Spleen (tissue), 11 donors: ENCODE measurements at regions not wholly inside any gene's neighbourhood (a gene's known extent, or its start where the extent isn't known, plus 50 kb on each side); places are given as distances from the start of the nearest gene placed in this dataset.

ENCODE experiments used
- DNase-seq: peaks from one replicate; pipeline ENCODE4 v3.0.0-alpha.2; 2020
- H3K27ac ChIP-seq, 8 donors: fragments of 200-600 bp; sonication (generic) in 7 of 8; 1 replicate in 4 of 8; 2 replicates in 4 of 8; pipeline versions ENCODE4 v1.5.0 to v1.8.0; 2016 to 2021; ENCODE audit warnings: inconsistent platforms in 4 of 8, mild to moderate bottlenecking in 4 of 8, moderate library complexity in 1 of 8
- H3K27me3 ChIP-seq, 7 donors: fragments of 200-600 bp; sonication (generic) in 6 of 7; replicated peaks in 1 of 7; 1 replicate in 4 of 7; 2 replicates in 3 of 7; pipeline versions ENCODE4 v1.5.0 to v1.8.0; 2016 to 2021; ENCODE audit warnings: inconsistent platforms in 3 of 7, mild to moderate bottlenecking in 1 of 7
- H3K36me3 ChIP-seq, 6 donors: fragments of 200-600 bp; sonication (generic) in 5 of 6; 1 replicate in 4 of 6; 2 replicates in 2 of 6; pipeline versions ENCODE4 v1.5.0 to v1.8.0; 2016 to 2021; ENCODE audit warnings: inconsistent platforms in 2 of 6
- H3K4me1 ChIP-seq, 6 donors: fragments of 200-600 bp; sonication (generic) in 5 of 6; 1 replicate in 3 of 6; 2 replicates in 3 of 6; pipeline versions ENCODE4 v1.5.0 to v1.8.0; 2016 to 2021; ENCODE audit warnings: inconsistent platforms in 3 of 6
- H3K4me3 ChIP-seq, 8 donors: fragments of 200-600 bp; sonication (generic) in 7 of 8; 1 replicate in 4 of 8; 2 replicates in 4 of 8; pipeline versions ENCODE4 v1.5.0 to v1.8.0; 2016 to 2021; ENCODE audit warnings: inconsistent platforms in 4 of 8, mild to moderate bottlenecking in 4 of 8, moderate library complexity in 2 of 8
- H3K9me3 ChIP-seq, 8 donors: fragments of 200-600 bp; sonication (generic) in 7 of 8; 1 replicate in 4 of 8; 2 replicates in 4 of 8; pipeline versions ENCODE4 v1.5.0 to v1.8.0; 2016 to 2021; ENCODE audit warnings: inconsistent platforms in 4 of 8
- POLR2A ChIP-seq, 3 donors: fragments of 450-650 bp; IDR thresholded peaks; one replicate each; pipeline ENCODE4 v1.5.1; 2017; ENCODE audit warnings: antibody characterized with exemption in 3 of 3, mild to moderate bottlenecking in 1 of 3
- POLR2AphosphoS5 ChIP-seq, 3 donors: sonication (generic); formaldehyde crosslinking; IDR thresholded peaks; one replicate each; pipeline ENCODE4 v1.5.1; 2017; ENCODE audit warnings: antibody characterized with exemption in 3 of 3
- WGBS, 5 donors: extraction: QIAGEN DNeasy Blood & Tissue Kit in 3 of 5; methylation state at CpG; one replicate each; pipeline versions ENCODE4 v1.1.5 to v1.1.7; 2013 to 2018; 5-methylcytosine and 5-hydroxymethylcytosine counted together
- intact Hi-C: fragments of 100-400 bp; cut with DNase I; formaldehyde crosslinking; loops from one replicate; pipeline ENCODE4 v1.15.0; 2023; ENCODE audit warnings: low total_unique reads
- TF ChIP-seq, protein P1 (sequence below), 11 experiments: fragments of 200-600 bp in 7 of 11; fragments of 450-650 bp in 4 of 11; sonication (generic) in 4 of 11; IDR thresholded peaks in 8 of 11; conservative IDR thresholded peaks in 3 of 11; 1 replicate in 7 of 11; 2 replicates in 4 of 11; pipeline versions ENCODE4 v1.4.0 to v1.8.0; 2016 to 2021; ENCODE audit warnings: antibody characterized with exemption in 11 of 11, inconsistent platforms in 4 of 11, mild to moderate bottlenecking in 1 of 11
- donor health status: healthy with polysubstance abuse.
- donor health status: DM: no; HTN: no; CAD: no; lungs with moderate emphysema.
- donor health status: DM: no; HTN: no; CAD: no.
- donor health status: Bipolar disorder and iron deficiency.
- donor health status: healthy.
- donor health status: DM: no; HTN: no; CAD: no.
- donor health status: DM: yes; HTN: yes; CAD: no.

DNA sequence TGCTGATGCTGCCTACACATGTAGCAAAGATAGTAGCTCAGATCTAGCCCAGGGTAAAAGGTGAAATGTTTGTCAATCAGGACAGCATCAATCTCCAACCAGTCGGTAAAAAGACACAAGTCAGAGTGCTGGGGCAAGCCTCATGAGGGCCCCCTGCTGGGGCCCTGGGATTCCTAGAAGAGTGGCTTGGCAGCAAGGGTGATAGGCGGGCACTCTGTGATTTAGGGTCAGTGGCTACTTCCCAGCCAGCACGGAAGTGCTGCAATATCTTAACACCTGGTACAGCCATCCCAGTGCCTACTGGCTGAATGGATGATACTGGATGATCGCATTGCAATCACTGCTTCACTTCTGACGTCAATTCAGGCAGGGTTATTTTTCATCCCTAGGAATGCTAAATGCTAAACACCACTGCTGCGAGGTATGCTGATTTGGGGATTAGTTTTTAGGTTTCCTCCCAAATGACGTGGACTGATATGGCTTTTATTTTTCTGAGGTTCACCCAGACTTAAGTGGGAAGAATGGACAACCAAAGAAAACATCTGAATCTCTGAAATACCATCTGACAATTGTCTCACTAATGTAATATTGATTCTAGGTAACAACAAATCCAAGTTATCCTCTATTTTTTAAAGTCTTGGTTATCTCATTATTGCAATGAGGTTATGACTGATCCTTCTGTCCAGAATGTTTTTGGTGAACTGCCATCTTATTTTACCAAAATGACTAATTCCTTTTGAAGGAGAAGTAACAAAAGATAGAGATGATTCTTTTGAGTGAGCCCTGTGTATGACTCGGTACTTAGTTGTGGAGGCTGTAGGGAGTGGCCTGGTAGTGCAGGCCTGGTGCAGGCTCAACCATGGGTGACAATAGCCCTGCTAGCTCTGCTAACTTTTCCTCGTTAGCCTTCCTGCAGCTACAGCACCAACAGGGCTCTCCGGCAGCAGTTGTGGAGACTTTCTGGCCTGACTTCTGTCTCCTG lies 432.5 kb downstream of the FGF9 start:
- TF ChIP-seq POLR2AphosphoS5 (IDR thresholded peaks at IDR 0.05) (no peak), POLR2A (IDR thresholded peaks at IDR 0.05) (no peak)
- TF ChIP-seq, protein P1, sequence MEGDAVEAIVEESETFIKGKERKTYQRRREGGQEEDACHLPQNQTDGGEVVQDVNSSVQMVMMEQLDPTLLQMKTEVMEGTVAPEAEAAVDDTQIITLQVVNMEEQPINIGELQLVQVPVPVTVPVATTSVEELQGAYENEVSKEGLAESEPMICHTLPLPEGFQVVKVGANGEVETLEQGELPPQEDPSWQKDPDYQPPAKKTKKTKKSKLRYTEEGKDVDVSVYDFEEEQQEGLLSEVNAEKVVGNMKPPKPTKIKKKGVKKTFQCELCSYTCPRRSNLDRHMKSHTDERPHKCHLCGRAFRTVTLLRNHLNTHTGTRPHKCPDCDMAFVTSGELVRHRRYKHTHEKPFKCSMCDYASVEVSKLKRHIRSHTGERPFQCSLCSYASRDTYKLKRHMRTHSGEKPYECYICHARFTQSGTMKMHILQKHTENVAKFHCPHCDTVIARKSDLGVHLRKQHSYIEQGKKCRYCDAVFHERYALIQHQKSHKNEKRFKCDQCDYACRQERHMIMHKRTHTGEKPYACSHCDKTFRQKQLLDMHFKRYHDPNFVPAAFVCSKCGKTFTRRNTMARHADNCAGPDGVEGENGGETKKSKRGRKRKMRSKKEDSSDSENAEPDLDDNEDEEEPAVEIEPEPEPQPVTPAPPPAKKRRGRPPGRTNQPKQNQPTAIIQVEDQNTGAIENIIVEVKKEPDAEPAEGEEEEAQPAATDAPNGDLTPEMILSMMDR (IDR thresholded peaks at IDR 0.05 in 8 of 11, conservative IDR thresholded peaks at IDR 0.05 in 3 of 11), result peak in 1 of 11 experiments; percentile 7
- intact Hi-C loops, result no loop called here

DNA sequence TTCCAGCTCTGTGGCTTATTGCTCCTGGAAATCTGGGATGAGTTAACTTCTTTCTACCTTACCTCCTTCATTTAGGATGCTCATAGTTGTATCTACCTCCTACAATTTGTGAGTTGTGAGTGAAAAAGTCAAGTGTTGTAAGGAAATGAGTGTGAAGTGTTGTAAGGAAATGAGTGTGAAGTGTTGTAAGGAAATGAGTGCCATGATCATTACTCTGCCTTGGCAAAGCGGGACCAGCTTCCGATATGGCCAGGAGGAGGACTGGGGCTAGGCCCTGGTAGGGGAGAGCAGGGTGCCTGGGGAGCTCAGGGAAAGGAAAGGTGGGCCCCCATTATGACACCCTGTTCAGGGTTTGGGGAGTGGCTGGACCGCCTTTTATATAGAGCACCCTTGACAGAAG lies 435.2 kb downstream of the FGF9 start:
- Histone ChIP-seq H3K4me1 (peaks cover 0 to 8% (median 2%) of the 10 kb centered on the region in 6 donors), H3K36me3 (no peaks in the 10 kb centered on the region), H3K4me3 (no peak overlapping the region), H3K27ac (no peak overlapping the region), H3K9me3 (no peaks in the 10 kb centered on the region), H3K27me3 (no peaks in the 10 kb centered on the region)
- intact Hi-C loops, result no loop called here
- no peak for DNase-seq
- TF ChIP-seq POLR2AphosphoS5 (IDR thresholded peaks at IDR 0.05) (no peak), POLR2A (IDR thresholded peaks at IDR 0.05) (no peak)
- TF ChIP-seq, protein P1 (IDR thresholded peaks at IDR 0.05 in 8 of 11, conservative IDR thresholded peaks at IDR 0.05 in 3 of 11), result no peak
- WGBS, 5 donors, result 82 to 96% (median 91%) methylated on average over 3 of the region's 3 CpGs

More for the DNA sequence above, 432.5 kb downstream of the FGF9 start:
- Histone ChIP-seq H3K4me3 (no peak overlapping the region), H3K4me1 (peaks cover 0 to 7% (median 2%) of the 10 kb centered on the region in 6 donors), H3K36me3 (no peaks in the 10 kb centered on the region), H3K9me3 (peaks cover 0 to 10% (median 3%) of the 10 kb centered on the region in 8 donors), H3K27ac (no peak overlapping the region), H3K27me3 (no peaks in the 10 kb centered on the region)
- no peak for DNase-seq
- 80 to 85% (median 82%) methylated on average over 10 of the region's 10 CpGs for WGBS, 5 donors

DNA sequence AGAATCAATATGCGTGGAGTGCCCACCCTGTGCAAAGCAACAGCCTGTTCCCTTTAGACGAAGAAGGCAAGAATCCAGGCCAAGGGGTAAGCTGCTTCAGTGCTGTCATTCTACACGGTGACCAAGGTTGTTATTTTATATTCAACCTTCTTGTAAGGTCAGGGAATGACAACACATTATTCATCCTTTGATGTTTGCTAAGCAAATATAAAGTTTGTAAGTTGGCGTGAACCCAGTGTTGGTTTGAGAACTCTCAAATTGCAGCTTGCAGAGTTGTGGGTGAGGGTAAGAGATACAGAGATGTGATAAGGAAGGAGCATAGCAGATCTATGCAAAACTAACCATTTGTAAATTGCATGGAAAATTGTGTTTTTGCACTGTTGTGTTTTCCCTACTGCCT lies 436.7 kb downstream of the FGF9 start:
- intact Hi-C loops, result no loop called here
- no peak overlapping the region for H3K27ac ChIP-seq
- H3K4me3 ChIP-seq, result no peak overlapping the region
- TF ChIP-seq, protein P1 (IDR thresholded peaks at IDR 0.05 in 8 of 11, conservative IDR thresholded peaks at IDR 0.05 in 3 of 11), result no peak
- TF ChIP-seq POLR2A (IDR thresholded peaks at IDR 0.05) (no peak), POLR2AphosphoS5 (IDR thresholded peaks at IDR 0.05) (no peak)
- H3K4me1 ChIP-seq, result peaks cover 0 to 8% (median 2%) of the 10 kb centered on the region in 6 donors
- DNase-seq, result no peak
- H3K27me3 ChIP-seq, result no peaks in the 10 kb centered on the region
- WGBS, 5 donors, result 64 to 73% (median 68%) methylated on average over 4 of the region's 4 CpGs
- H3K36me3 ChIP-seq, result no peaks in the 10 kb centered on the region
- H3K9me3 ChIP-seq, result no peaks in the 10 kb centered on the region

DNA sequence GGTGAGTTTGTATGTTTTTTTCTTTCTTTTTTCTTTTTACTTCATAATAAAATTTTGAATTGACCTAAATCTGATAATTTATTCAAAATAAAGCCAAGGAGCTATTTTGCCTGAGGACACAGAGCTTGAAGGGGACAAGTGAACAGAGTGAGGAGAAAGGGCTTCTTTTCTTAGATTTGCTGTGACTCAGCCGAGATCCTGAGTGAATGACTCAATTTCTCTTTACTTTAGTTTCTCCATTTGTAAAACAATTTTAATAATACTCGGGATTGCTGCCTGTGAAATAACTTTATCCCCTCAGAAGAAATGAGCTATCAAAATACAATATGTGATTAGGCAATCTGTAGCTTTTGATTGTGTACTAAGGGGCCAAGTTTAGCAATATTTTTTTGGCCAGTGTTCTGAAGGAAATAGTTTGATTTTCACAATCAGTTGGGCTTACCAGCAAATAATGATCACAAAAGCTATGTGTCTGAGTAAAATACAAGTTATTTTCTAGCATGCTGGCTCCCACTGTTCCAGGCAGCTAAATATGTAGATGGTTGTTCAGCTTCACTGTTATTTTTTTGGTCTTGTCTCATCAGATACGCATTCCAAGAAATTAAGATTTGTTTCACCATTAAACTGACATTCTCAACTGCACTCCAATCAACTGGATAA lies 437.5 kb downstream of the FGF9 start:
- TF ChIP-seq, protein P1 (IDR thresholded peaks at IDR 0.05 in 8 of 11, conservative IDR thresholded peaks at IDR 0.05 in 3 of 11), result no peak
- TF ChIP-seq POLR2A (IDR thresholded peaks at IDR 0.05) (no peak), POLR2AphosphoS5 (IDR thresholded peaks at IDR 0.05) (no peak)
- H3K4me1 ChIP-seq, result peaks cover 0 to 8% (median 2%) of the 10 kb centered on the region in 6 donors
- no peak overlapping the region for H3K4me3 ChIP-seq
- DNase-seq, result no peak
- H3K27me3 ChIP-seq, result no peaks in the 10 kb centered on the region
- no peaks in the 10 kb centered on the region for H3K36me3 ChIP-seq
- WGBS, 5 donors, result 58 to 72% (median 61%) methylated on average over 3 of the region's 3 CpGs
- intact Hi-C loops, result no loop called here
- no peak overlapping the region for H3K27ac ChIP-seq
- no peaks in the 10 kb centered on the region for H3K9me3 ChIP-seq
